HepG2 (cell line): ENCODE measurements at regions not wholly inside any gene's neighbourhood (a gene's known extent, or its start where the extent isn't known, plus 50 kb on each side); places are given as distances from the start of the nearest gene placed in this dataset.
A peak's percentile ranks its signal among the peaks of the same experiment; 100 is the strongest.

Source experiments
- FLYWCH1 ChIP-seq: sonication (generic); formaldehyde crosslinking; IDR thresholded peaks from 2 replicates; pipeline ENCODE4 v1.8.1; 2023; ENCODE audit warnings: mild to moderate bottlenecking, missing genetic modification reagents
- HDAC6 ChIP-seq: fragments of 200-600 bp; sonication (generic); IDR thresholded peaks from 2 replicates; pipeline ENCODE4 v1.7.0; 2017; ENCODE audit warnings: mild to moderate bottlenecking, antibody characterized with exemption, low read length, low read depth
- MAX ChIP-seq: IDR thresholded peaks from 2 replicates; pipeline ENCODE4 v1.6.1; 2012; ENCODE audit warnings: inconsistent platforms
- MEIS1 ChIP-seq: sonication (generic); formaldehyde crosslinking; IDR thresholded peaks from 2 replicates; pipeline ENCODE4 v1.9.0; 2021; ENCODE audit warnings: mild to moderate bottlenecking, missing genetic modification reagents, moderate library complexity, borderline replicate concordance
- SETDB1 ChIP-seq: sonication (generic); formaldehyde crosslinking; IDR thresholded peaks from 2 replicates; pipeline ENCODE4 v1.5.1; 2020; ENCODE audit warnings: missing genetic modification reagents, mild to moderate bottlenecking, borderline replicate concordance
- ZBTB26 ChIP-seq: IDR thresholded peaks from 2 replicates; pipeline ENCODE4 v1.6.1; 2016; ENCODE audit warnings: missing compliant biosample characterization, missing genetic modification reagents, borderline replicate concordance
- ZBTB40 ChIP-seq, 2 experiments: fragments of 450-650 bp in 1 of 2; sonication (generic) in 1 of 2; formaldehyde crosslinking in 1 of 2; IDR thresholded peaks; 2 replicates each; pipeline versions ENCODE4 v1.6.1 to v1.8.0; 2016 to 2022; ENCODE audit warnings: antibody characterized with exemption in 1 of 2, mild to moderate bottlenecking in 1 of 2, missing genetic modification reagents in 1 of 2
- ZFP36 ChIP-seq: fragments of 150-350 bp; IDR thresholded peaks from 2 replicates; pipeline ENCODE4 v1.6.1; 2018; ENCODE audit warnings: borderline replicate concordance, low read length, low read depth; ENCODE audit not compliant: partially characterized antibody
- ZNF121 ChIP-seq: sonication (generic); formaldehyde crosslinking; IDR thresholded peaks from 2 replicates; pipeline ENCODE4 v1.5.0; 2020; ENCODE audit warnings: mild to moderate bottlenecking, missing genetic modification reagents
- ZNF251 ChIP-seq: sonication (generic); formaldehyde crosslinking; IDR thresholded peaks from 2 replicates; pipeline ENCODE4 v1.9.0; 2021; ENCODE audit warnings: mild to moderate bottlenecking, missing genetic modification reagents
- ZNF549 ChIP-seq: sonication (generic); formaldehyde crosslinking; IDR thresholded peaks from 2 replicates; pipeline ENCODE4 v1.5.0; 2020; ENCODE audit warnings: missing genetic modification reagents
- ZNF660 ChIP-seq: sonication (generic); formaldehyde crosslinking; IDR thresholded peaks from 2 replicates; pipeline ENCODE4 v1.5.1; 2020; ENCODE audit warnings: mild to moderate bottlenecking, low read depth, missing genetic modification reagents, borderline replicate concordance
- ZNF749 ChIP-seq: sonication (generic); formaldehyde crosslinking; IDR thresholded peaks from 2 replicates; pipeline ENCODE4 v1.8.0; 2022; ENCODE audit warnings: mild to moderate bottlenecking, missing genetic modification reagents, moderate library complexity, borderline replicate concordance
- TF ChIP-seq, protein P1 (sequence below), 2 experiments: sonication (generic) in 1 of 2; formaldehyde crosslinking in 1 of 2; IDR thresholded peaks; 2 replicates each; pipeline versions ENCODE4 v1.5.1 to v1.6.1; 2011 to 2020; ENCODE audit warnings: borderline replicate concordance in 1 of 2, low read depth in 1 of 2, low read length in 1 of 2, mild to moderate bottlenecking in 1 of 2, missing genetic modification reagents in 1 of 2, moderate library complexity in 1 of 2
- TF ChIP-seq, protein P2 (sequence below): sonication (generic); formaldehyde crosslinking; IDR thresholded peaks from 2 replicates; pipeline ENCODE4 v1.8.1; 2023; ENCODE audit warnings: mild to moderate bottlenecking, missing genetic modification reagents, borderline replicate concordance

- TF ChIP-seq MAX (peak; percentile 81), ZNF660 (CRISPR knock-in tag) (no peak), SETDB1 (no peak), ZNF121 (CRISPR knock-in tag) (0 out of 2 replicates have a peak, but pooled peaks have one; percentile 34), MEIS1 (peak; percentile 72), ZNF251 (no peak), FLYWCH1 (CRISPR knock-in tag) (no peak), ZBTB40 (IDR thresholded peaks at IDR 0.05) (no peak), ZBTB40 (CRISPR knock-in tag; IDR thresholded peaks at IDR 0.05) (peak; percentile 33; the same call in 1 of the 2 replicates), ZFP36 (peak; percentile 94), ZNF549 (CRISPR knock-in tag) (no peak), ZNF749 (CRISPR knock-in tag) (peak; percentile 84; the same call in 1 of the 2 replicates), ZBTB26 (CRISPR knock-in tag) (0 out of 2 replicates have a peak, but pooled peaks have one; percentile 44), HDAC6 (no peak)
- TF ChIP-seq, protein P1, sequence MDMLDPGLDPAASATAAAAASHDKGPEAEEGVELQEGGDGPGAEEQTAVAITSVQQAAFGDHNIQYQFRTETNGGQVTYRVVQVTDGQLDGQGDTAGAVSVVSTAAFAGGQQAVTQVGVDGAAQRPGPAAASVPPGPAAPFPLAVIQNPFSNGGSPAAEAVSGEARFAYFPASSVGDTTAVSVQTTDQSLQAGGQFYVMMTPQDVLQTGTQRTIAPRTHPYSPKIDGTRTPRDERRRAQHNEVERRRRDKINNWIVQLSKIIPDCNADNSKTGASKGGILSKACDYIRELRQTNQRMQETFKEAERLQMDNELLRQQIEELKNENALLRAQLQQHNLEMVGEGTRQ (IDR thresholded peaks at IDR 0.05; ENCODE audit: low read depth, low read length), result no peak
- TF ChIP-seq, protein P1 (CRISPR knock-in tag; IDR thresholded peaks at IDR 0.05; ENCODE audit: borderline replicate concordance), result no peak
- TF ChIP-seq, protein P2, sequence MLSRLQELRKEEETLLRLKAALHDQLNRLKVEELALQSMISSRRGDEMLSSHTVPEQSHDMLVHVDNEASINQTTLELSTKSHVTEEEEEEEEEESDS (CRISPR knock-in tag), result no peak
Measured at GRCh38 chr1:157240495-157241184, 102.4 kb upstream of the ETV3 start (continued).
